ENCODE measurements at regions not wholly inside any gene's neighbourhood (a gene's known extent, or its start where the extent isn't known, plus 50 kb on each side); places are given as distances from the start of the nearest gene placed in this dataset.

DNA sequence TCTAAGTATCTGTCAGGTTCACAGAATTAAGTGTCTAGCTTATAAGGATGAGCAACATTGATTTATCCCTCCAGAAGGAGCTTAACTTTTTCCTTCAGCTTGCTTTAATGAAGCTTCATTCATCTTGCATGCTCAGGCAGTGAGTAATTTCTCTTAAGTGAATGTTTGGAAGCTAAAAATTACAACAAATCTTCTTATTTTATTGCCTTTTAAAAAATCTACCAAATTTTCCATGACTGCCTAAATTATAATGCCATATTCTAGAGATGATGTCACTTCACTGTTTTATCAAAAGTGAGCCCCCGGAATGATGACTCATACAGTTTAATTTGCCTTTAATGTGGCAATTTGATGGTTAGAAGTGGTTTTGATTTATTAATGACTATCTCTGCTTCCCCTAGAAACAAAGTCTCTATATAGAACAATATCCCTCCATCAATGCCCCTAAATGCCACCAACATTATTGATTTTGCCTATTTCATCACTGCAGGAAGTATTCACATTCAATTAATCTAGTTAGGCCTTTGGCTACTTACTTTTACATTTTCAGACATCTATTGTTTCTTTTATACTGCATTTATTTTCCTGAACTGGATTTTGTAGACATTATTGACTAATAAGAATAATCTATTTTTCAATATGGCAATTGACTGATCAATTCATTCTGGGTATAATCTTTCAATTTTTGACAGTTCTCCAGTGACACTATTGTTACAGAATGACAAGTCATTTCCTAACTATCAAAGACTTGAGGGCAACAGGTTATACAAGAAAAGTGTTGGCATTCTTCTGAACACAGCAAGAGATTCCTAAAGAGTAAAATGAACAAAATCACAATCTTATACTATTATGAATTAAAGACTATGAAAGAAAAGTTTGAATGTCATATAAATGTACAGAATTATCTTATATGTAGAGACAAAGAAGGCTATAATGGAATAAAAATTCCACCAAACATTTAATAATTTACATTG, 139.3 kb upstream of the ODAD2 start:
- Histone ChIP-seq H3K27me3 (replicated peaks in 1 of 2; ENCODE audit: control insufficient read depth in 2 of 2, extremely low read depth in 1 of 2, insufficient read depth in 2 of 2, low read length in 1 of 2) (no peaks in the 10 kb centered on the region), H3K4me1 (ENCODE audit: control insufficient read depth in 1 of 2, extremely low read depth in 1 of 2, insufficient read depth in 2 of 2, low read length in 2 of 2) (no peaks in the 10 kb centered on the region), H3K36me3 (ENCODE audit: control insufficient read depth in 2 of 2, extremely low read depth in 1 of 2, insufficient read depth in 1 of 2, low read length in 1 of 2) (no peaks in the 10 kb centered on the region), H3K4me3 (ENCODE audit: control insufficient read depth in 1 of 2, extremely low read depth in 1 of 2, low read length in 1 of 2) (no peak overlapping the region), H3K27ac (ENCODE audit: low read length) (no peak overlapping the region), H3K9me3 (peaks cover 15% of the 10 kb centered on the region)
- no peak for DNase-seq
- no peak for ATAC-seq (replicated peaks in 1 of 4)
- Mint-ChIP-seq H3K4me3 (no peak overlapping the region), H3K27me3 (no peaks in the 10 kb centered on the region), H3K27ac (no peak overlapping the region), H3K4me1 (peaks cover 0 to 6% (median 0%) of the 10 kb centered on the region in 3 donors), H3K9me3 (peaks cover 11 to 35% (median 24%) of the 10 kb centered on the region in 3 donors), H3K36me3 (peaks cover 60% of the 10 kb centered on the region)
- no CpG with 5 or more reads among the region's 1 CpG for WGBS (ENCODE audit: insufficient coverage)
- CTCF ChIA-PET = no interaction called here
- POLR2A ChIA-PET = no interaction called here

DNA sequence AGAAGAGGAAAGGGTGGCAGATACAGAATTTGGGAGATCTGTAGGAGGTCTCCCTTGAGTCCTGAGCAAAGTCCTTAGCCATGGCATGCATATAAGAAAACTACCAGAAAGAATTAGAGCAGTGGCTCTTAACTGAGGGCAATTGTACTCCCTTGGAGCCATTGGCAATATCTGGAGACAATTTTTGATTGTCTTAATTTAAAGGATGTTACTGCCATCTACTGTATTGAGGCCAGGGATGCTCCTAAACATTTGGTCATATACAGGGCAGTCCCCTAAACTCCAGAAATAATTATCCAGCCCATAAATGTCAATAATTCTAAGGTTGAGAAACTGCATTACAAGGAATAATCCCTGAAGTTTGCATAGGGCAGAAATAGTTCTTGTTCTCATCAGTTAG, 136.4 kb upstream of the ODAD2 start:
- no peak for ATAC-seq (replicated peaks in 1 of 4)
- Mint-ChIP-seq H3K27me3 (no peaks in the 10 kb centered on the region), H3K4me3 (no peak overlapping the region), H3K9me3 (peaks cover 11 to 35% (median 24%) of the 10 kb centered on the region in 3 donors), H3K36me3 (peaks cover 71% of the 10 kb centered on the region), H3K27ac (no peak overlapping the region), H3K4me1 (peaks cover 0 to 2% (median 0%) of the 10 kb centered on the region in 3 donors)
- Histone ChIP-seq H3K27ac (ENCODE audit: low read length) (no peak overlapping the region), H3K36me3 (ENCODE audit: control insufficient read depth in 2 of 2, extremely low read depth in 1 of 2, insufficient read depth in 1 of 2, low read length in 1 of 2) (peaks cover 0 to 4% of the 10 kb centered on the region in 2 donors), H3K4me1 (ENCODE audit: control insufficient read depth in 1 of 2, extremely low read depth in 1 of 2, insufficient read depth in 2 of 2, low read length in 2 of 2) (no peaks in the 10 kb centered on the region), H3K9me3 (peaks cover 17% of the 10 kb centered on the region), H3K4me3 (ENCODE audit: control insufficient read depth in 1 of 2, extremely low read depth in 1 of 2, low read length in 1 of 2) (no peak overlapping the region), H3K27me3 (replicated peaks in 1 of 2; ENCODE audit: control insufficient read depth in 2 of 2, extremely low read depth in 1 of 2, insufficient read depth in 2 of 2, low read length in 1 of 2) (no peaks in the 10 kb centered on the region)
- no peak for DNase-seq
- POLR2A ChIA-PET = no interaction called here
- CTCF ChIA-PET = no interaction called here

DNA sequence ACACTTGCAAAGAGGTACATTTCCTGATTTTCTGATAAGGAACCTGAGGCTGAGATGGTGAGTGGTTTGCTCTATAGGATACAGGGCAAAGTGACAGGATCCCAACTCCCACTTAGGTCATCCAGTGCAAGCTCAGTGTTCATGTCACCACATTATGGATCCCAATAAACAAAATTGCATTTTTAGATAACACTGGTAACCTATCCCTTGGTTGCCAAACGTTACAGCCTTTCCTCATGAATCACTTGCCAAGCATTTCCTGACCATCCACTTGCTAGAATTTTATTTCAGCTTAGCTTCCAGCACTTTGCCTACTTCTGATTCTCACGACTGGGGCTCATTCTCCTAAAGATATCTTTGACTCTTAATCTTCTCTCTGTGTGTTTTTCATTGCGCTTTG, 131.4 kb upstream of the ODAD2 start:
- no peak for DNase-seq
- Mint-ChIP-seq H3K9me3 (peaks cover 4 to 8% (median 7%) of the 10 kb centered on the region in 3 donors), H3K27ac (no peak overlapping the region), H3K4me1 (peaks cover 3 to 16% (median 5%) of the 10 kb centered on the region in 3 donors), H3K36me3 (peaks cover 63% of the 10 kb centered on the region), H3K4me3 (no peak overlapping the region), H3K27me3 (no peaks in the 10 kb centered on the region)
- no peak overlapping the region for H3K27ac ChIP-seq (ENCODE audit: low read length)
- no peaks in the 10 kb centered on the region for H3K27me3 ChIP-seq (replicated peaks in 1 of 2; ENCODE audit: control insufficient read depth in 2 of 2, extremely low read depth in 1 of 2, insufficient read depth in 2 of 2, low read length in 1 of 2)
- ChIA-PET CTCF (no interaction called here), POLR2A (no interaction called here)
- no peak overlapping the region for H3K4me3 ChIP-seq (ENCODE audit: control insufficient read depth in 1 of 2, extremely low read depth in 1 of 2, low read length in 1 of 2)
- peaks cover 0 to 12% of the 10 kb centered on the region in 2 donors for H3K36me3 ChIP-seq (ENCODE audit: control insufficient read depth in 2 of 2, extremely low read depth in 1 of 2, insufficient read depth in 1 of 2, low read length in 1 of 2)
- ATAC-seq (replicated peaks in 1 of 4) = no peak
- WGBS (ENCODE audit: insufficient coverage) = 100% methylated on average over 1 of the region's 3 CpGs
- no peaks in the 10 kb centered on the region for H3K4me1 ChIP-seq (ENCODE audit: control insufficient read depth in 1 of 2, extremely low read depth in 1 of 2, insufficient read depth in 2 of 2, low read length in 2 of 2)
- H3K9me3 ChIP-seq = peaks cover 4% of the 10 kb centered on the region

DNA sequence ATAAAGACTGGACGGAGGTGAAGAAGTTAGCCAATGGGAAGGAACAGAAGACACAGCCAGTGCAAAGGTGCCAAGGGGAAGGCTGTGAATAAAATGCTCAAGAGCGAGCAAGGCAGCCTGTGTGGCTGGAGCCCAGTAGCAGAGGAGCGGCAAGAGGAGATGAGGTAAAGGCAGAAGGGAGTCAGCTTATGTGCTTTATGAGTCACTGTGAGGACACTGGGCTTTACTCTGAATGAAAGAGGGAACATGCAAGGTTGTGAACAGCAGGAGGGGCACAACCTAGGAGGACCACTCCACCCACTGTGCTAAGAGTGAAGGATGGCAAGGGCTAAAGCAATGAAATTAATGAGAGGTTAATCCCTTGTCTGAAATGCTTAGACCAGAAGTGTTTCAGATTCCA, 129.0 kb upstream of the ODAD2 start:
- DNase-seq = no peak
- H3K27ac ChIP-seq (ENCODE audit: low read length) = no peak overlapping the region
- H3K4me1 ChIP-seq (ENCODE audit: control insufficient read depth in 1 of 2, extremely low read depth in 1 of 2, insufficient read depth in 2 of 2, low read length in 2 of 2) = no peaks in the 10 kb centered on the region
- ChIA-PET CTCF (interaction anchor here in 1 of 2 donors (0.6 kb wide), 1 partner anchor 50 kb away, joined by 3 read pairs; no protein-coding TSS in a partner anchor), POLR2A (no interaction called here)
- Mint-ChIP-seq H3K4me1 (peaks cover 3 to 16% (median 5%) of the 10 kb centered on the region in 3 donors), H3K27ac (no peak overlapping the region), H3K36me3 (peaks cover 57% of the 10 kb centered on the region), H3K9me3 (no peaks in the 10 kb centered on the region), H3K27me3 (no peaks in the 10 kb centered on the region), H3K4me3 (no peak overlapping the region)
- H3K27me3 ChIP-seq (replicated peaks in 1 of 2; ENCODE audit: control insufficient read depth in 2 of 2, extremely low read depth in 1 of 2, insufficient read depth in 2 of 2, low read length in 1 of 2) = no peaks in the 10 kb centered on the region
- no peak for ATAC-seq (replicated peaks in 1 of 4)
- H3K9me3 ChIP-seq = no peaks in the 10 kb centered on the region
- H3K4me3 ChIP-seq (ENCODE audit: control insufficient read depth in 1 of 2, extremely low read depth in 1 of 2, low read length in 1 of 2) = no peak overlapping the region
- peaks cover 0 to 30% of the 10 kb centered on the region in 2 donors for H3K36me3 ChIP-seq (ENCODE audit: control insufficient read depth in 2 of 2, extremely low read depth in 1 of 2, insufficient read depth in 1 of 2, low read length in 1 of 2)
- 97% methylated on average over 3 of the region's 3 CpGs for WGBS (ENCODE audit: insufficient coverage)

DNA sequence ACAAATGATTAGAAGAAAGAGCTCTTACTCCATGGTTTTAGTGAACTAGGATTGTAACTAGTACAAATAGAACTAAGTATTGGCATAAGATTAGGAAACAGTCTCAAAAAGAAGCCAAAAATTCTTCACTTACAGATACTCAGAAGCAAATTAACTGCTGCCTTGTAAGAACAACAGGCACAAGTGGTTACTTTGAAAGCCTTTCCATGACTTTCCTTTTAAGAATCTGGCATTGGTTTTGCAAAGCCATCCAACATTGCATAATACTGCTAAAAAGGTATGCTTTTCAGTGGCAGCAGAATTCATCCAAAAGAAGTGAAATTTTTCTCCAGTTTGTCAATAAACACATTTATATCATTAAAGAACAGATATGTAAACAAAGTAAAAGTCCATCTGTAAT, 126.8 kb upstream of the ODAD2 start:
- Histone ChIP-seq H3K4me3 (ENCODE audit: control insufficient read depth in 1 of 2, extremely low read depth in 1 of 2, low read length in 1 of 2) (no peak overlapping the region), H3K9me3 (no peaks in the 10 kb centered on the region), H3K27ac (ENCODE audit: low read length) (no peak overlapping the region), H3K36me3 (ENCODE audit: control insufficient read depth in 2 of 2, extremely low read depth in 1 of 2, insufficient read depth in 1 of 2, low read length in 1 of 2) (peaks cover 0 to 34% of the 10 kb centered on the region in 2 donors), H3K4me1 (ENCODE audit: control insufficient read depth in 1 of 2, extremely low read depth in 1 of 2, insufficient read depth in 2 of 2, low read length in 2 of 2) (no peaks in the 10 kb centered on the region), H3K27me3 (replicated peaks in 1 of 2; ENCODE audit: control insufficient read depth in 2 of 2, extremely low read depth in 1 of 2, insufficient read depth in 2 of 2, low read length in 1 of 2) (no peaks in the 10 kb centered on the region)
- no peaks in the 10 kb centered on the region for H3K27me3 Mint-ChIP-seq
- POLR2A ChIA-PET = no interaction called here
- H3K4me3 Mint-ChIP-seq = no peak overlapping the region
- no peak overlapping the region for H3K27ac Mint-ChIP-seq
- CTCF ChIA-PET = no interaction called here
- DNase-seq = no peak
- peaks cover 65% of the 10 kb centered on the region for H3K36me3 Mint-ChIP-seq
- no peak for ATAC-seq (replicated peaks in 1 of 4)
- peaks cover 3 to 16% (median 5%) of the 10 kb centered on the region in 3 donors for H3K4me1 Mint-ChIP-seq
- no peaks in the 10 kb centered on the region for H3K9me3 Mint-ChIP-seq

DNA sequence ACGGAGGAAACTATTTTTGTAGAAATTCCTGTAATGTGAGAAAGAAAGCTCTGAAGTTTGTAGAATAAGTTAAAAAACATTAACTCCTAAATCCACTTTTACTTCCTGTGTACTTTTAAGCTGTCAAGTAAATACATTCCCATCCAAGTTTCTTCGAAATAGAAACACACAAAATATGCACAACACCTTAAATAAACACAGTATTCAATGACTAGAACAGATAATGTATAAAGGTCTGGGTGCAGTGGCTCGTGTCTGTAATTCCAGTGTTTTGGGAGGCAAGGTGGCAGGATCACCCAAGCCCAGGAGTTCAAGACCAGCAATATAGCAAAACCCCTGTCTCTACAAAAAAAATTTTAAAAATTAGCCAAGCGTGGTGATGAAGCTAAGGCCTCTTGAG, 121.9 kb upstream of the ODAD2 start:
- POLR2A ChIA-PET = no interaction called here

More for the DNA sequence above, 121.9 kb upstream of the ODAD2 start:
- Histone ChIP-seq H3K27ac (ENCODE audit: low read length) (no peak overlapping the region), H3K9me3 (no peaks in the 10 kb centered on the region), H3K4me3 (ENCODE audit: control insufficient read depth in 1 of 2, extremely low read depth in 1 of 2, low read length in 1 of 2) (no peak overlapping the region), H3K27me3 (replicated peaks in 1 of 2; ENCODE audit: control insufficient read depth in 2 of 2, extremely low read depth in 1 of 2, insufficient read depth in 2 of 2, low read length in 1 of 2) (no peaks in the 10 kb centered on the region), H3K36me3 (ENCODE audit: control insufficient read depth in 2 of 2, extremely low read depth in 1 of 2, insufficient read depth in 1 of 2, low read length in 1 of 2) (peaks cover 0 to 41% of the 10 kb centered on the region in 2 donors), H3K4me1 (ENCODE audit: control insufficient read depth in 1 of 2, extremely low read depth in 1 of 2, insufficient read depth in 2 of 2, low read length in 2 of 2) (no peaks in the 10 kb centered on the region)
- Mint-ChIP-seq H3K4me1 (peaks cover 0 to 5% (median 3%) of the 10 kb centered on the region in 3 donors), H3K36me3 (peaks cover 54% of the 10 kb centered on the region), H3K27me3 (no peaks in the 10 kb centered on the region), H3K9me3 (no peaks in the 10 kb centered on the region), H3K4me3 (no peak overlapping the region), H3K27ac (no peak overlapping the region)
- WGBS (ENCODE audit: insufficient coverage) = 86% methylated on average over 1 of the region's 4 CpGs
- CTCF ChIA-PET = interaction anchor here (0.6 to 0.7 kb wide), 2 partner anchors 11 to 897 kb away, joined by 3 read pairs; no protein-coding TSS in a partner anchor
- DNase-seq (no peak), ATAC-seq (replicated peaks in 1 of 4) (no peak)

All from T-cell (primary cell).